Liver (tissue), 8 donors: ENCODE measurements at regions not wholly inside any gene's neighbourhood (a gene's known extent, or its start where the extent isn't known, plus 50 kb on each side); places are given as distances from the start of the nearest gene placed in this dataset.

ENCODE experiments used
- DNase-seq: peaks from one replicate; pipeline ENCODE4 v3.0.0-alpha.2; 2017; ENCODE audit warnings: low spot score
- H3K27ac ChIP-seq, 2 donors: one replicate each; pipeline ENCODE4 v1.7.0; 2013; ENCODE audit warnings: inconsistent platforms in 2 of 2, low read length in 2 of 2, control low read depth in 1 of 2, low read depth in 1 of 2, mild to moderate bottlenecking in 1 of 2
- H3K27me3 ChIP-seq, 4 donors: one replicate each; pipeline versions ENCODE4 v1.6.1 to v1.7.0; 2013; ENCODE audit warnings: low read length in 3 of 4, inconsistent platforms in 1 of 4, mild to moderate bottlenecking in 1 of 4, moderate library complexity in 1 of 4; ENCODE audit not compliant: control insufficient read depth in 4 of 4, insufficient read depth in 4 of 4
- H3K36me3 ChIP-seq, 4 donors: one replicate each; pipeline versions ENCODE4 v1.6.1 to v1.7.0; 2013; ENCODE audit warnings: low read length in 3 of 4, mild to moderate bottlenecking in 3 of 4, low read depth in 1 of 4, moderate library complexity in 1 of 4; ENCODE audit not compliant: control insufficient read depth in 4 of 4, insufficient read depth in 3 of 4
- H3K4me1 ChIP-seq, 4 donors: one replicate each; pipeline versions ENCODE4 v1.6.1 to v1.7.0; 2013; ENCODE audit warnings: low read length in 3 of 4, mild to moderate bottlenecking in 3 of 4, moderate library complexity in 1 of 4; ENCODE audit not compliant: control insufficient read depth in 4 of 4, insufficient read depth in 4 of 4
- H3K4me3 ChIP-seq, 3 donors: one replicate each; pipeline versions ENCODE4 v1.6.1 to v1.7.0; 2013; ENCODE audit warnings: low read length in 3 of 3, control low read depth in 1 of 3, low read depth in 1 of 3, mild to moderate bottlenecking in 1 of 3
- H3K9ac ChIP-seq, 2 donors: one replicate each; pipeline ENCODE4 v1.7.0; 2013; ENCODE audit warnings: low read length in 2 of 2, mild to moderate bottlenecking in 2 of 2, moderate library complexity in 2 of 2, control low read depth in 1 of 2, low read depth in 1 of 2
- H3K9me3 ChIP-seq, 4 donors: one replicate each; pipeline versions ENCODE4 v1.6.1 to v1.7.0; 2013; ENCODE audit warnings: low read length in 3 of 4; ENCODE audit not compliant: control insufficient read depth in 4 of 4
- ATF3 ChIP-seq: IDR thresholded peaks from 2 replicates; pipeline ENCODE4 v1.6.1; 2016; ENCODE audit warnings: antibody characterized with exemption
- CTCF ChIP-seq: fragments of 150-350 bp; IDR thresholded peaks from 2 replicates; pipeline ENCODE4 v1.5.1; 2017; ENCODE audit warnings: improper control_type of control experiment, low read depth, low read length; ENCODE audit not compliant: missing input control
- EGR1 ChIP-seq, 2 donors: IDR thresholded peaks; 2 replicates each; pipeline ENCODE4 v1.6.1; 2016 to 2018; ENCODE audit warnings: antibody characterized with exemption in 2 of 2, low read depth in 2 of 2
- FOXA1 ChIP-seq: IDR thresholded peaks from 2 replicates; pipeline ENCODE4 v1.6.1; 2016; ENCODE audit warnings: antibody characterized with exemption
- FOXA2 ChIP-seq: IDR thresholded peaks from 2 replicates; pipeline ENCODE4 v1.6.1; 2016; ENCODE audit warnings: antibody characterized with exemption
- GABPA ChIP-seq, 2 donors: IDR thresholded peaks in 1 of 2; conservative IDR thresholded peaks in 1 of 2; 2 replicates each; pipeline ENCODE4 v1.6.1; 2016; ENCODE audit warnings: antibody characterized with exemption in 2 of 2, mild to moderate bottlenecking in 1 of 2, moderate library complexity in 1 of 2
- HNF4G ChIP-seq: IDR thresholded peaks from 2 replicates; pipeline ENCODE4 v1.6.1; 2016; ENCODE audit warnings: antibody characterized with exemption
- JUND ChIP-seq, 2 donors: IDR thresholded peaks; 2 replicates each; pipeline ENCODE4 v1.6.1; 2016; ENCODE audit warnings: antibody characterized with exemption in 2 of 2
- MAX ChIP-seq: IDR thresholded peaks from 2 replicates; pipeline ENCODE4 v1.6.1; 2016; ENCODE audit warnings: antibody characterized with exemption
- NR2F2 ChIP-seq: IDR thresholded peaks from 2 replicates; pipeline ENCODE4 v1.6.1; 2016; ENCODE audit warnings: antibody characterized with exemption
- RAD21 ChIP-seq, 2 donors: IDR thresholded peaks; 2 replicates each; pipeline ENCODE4 v1.6.1; 2016; ENCODE audit warnings: antibody characterized with exemption in 2 of 2, mild to moderate bottlenecking in 2 of 2
- REST ChIP-seq: IDR thresholded peaks from 2 replicates; pipeline ENCODE4 v1.6.1; 2016; ENCODE audit warnings: antibody characterized with exemption, mild to moderate bottlenecking
- RXRA ChIP-seq, 2 donors: IDR thresholded peaks; 2 replicates each; pipeline ENCODE4 v1.6.1; 2017 to 2018; ENCODE audit warnings: antibody characterized with exemption in 2 of 2, mild to moderate bottlenecking in 1 of 2
- SP1 ChIP-seq: IDR thresholded peaks from 2 replicates; pipeline ENCODE4 v1.6.1; 2018; ENCODE audit warnings: antibody characterized with exemption, mild to moderate bottlenecking
- TAF1 ChIP-seq: conservative IDR thresholded peaks from 2 replicates; pipeline ENCODE4 v1.6.1; 2016; ENCODE audit warnings: antibody characterized with exemption, mild to moderate bottlenecking
- YY1 ChIP-seq: IDR thresholded peaks from 2 replicates; pipeline ENCODE4 v1.6.1; 2016; ENCODE audit warnings: antibody characterized with exemption, mild to moderate bottlenecking
- ZBTB33 ChIP-seq: IDR thresholded peaks from 2 replicates; pipeline ENCODE4 v1.6.1; 2016; ENCODE audit warnings: antibody characterized with exemption
- WGBS: extraction: QIAGEN DNeasy Blood & Tissue Kit; methylation state at CpG from one replicate; pipeline ENCODE4 v1.1.7; 2013; 5-methylcytosine and 5-hydroxymethylcytosine counted together
- donor health status: healthy.
- donor health status: healthy.
- donor health status: healthy.
- donor health status: healthy.
- donor health status: healthy.

- TF ChIP-seq REST: no peak
- no peak for TF ChIP-seq RAD21 (IDR thresholded peaks at IDR 0.05)
- TF ChIP-seq HNF4G: no peak
- no peak for TF ChIP-seq CTCF
- no peak for TF ChIP-seq GABPA (IDR thresholded peaks at IDR 0.05 in 1 of 2, conservative IDR thresholded peaks at IDR 0.05 in 1 of 2)
- no peak for TF ChIP-seq SP1
- TF ChIP-seq ZBTB33: no peak
- TF ChIP-seq JUND (IDR thresholded peaks at IDR 0.05): no peak
- no peak for TF ChIP-seq YY1
- no peak for TF ChIP-seq ATF3
- no peak for TF ChIP-seq MAX
- no peak for TF ChIP-seq NR2F2
- TF ChIP-seq EGR1 (IDR thresholded peaks at IDR 0.05; ENCODE audit: low read depth in 2 of 2): no peak
- TF ChIP-seq TAF1: no peak
- no peak for TF ChIP-seq RXRA (IDR thresholded peaks at IDR 0.05)
- no peak for TF ChIP-seq FOXA2
- TF ChIP-seq FOXA1: no peak
- H3K36me3 ChIP-seq: no peaks in the 10 kb centered on the region
- WGBS: 86% methylated on average over 2 of the region's 2 CpGs
Observed at GRCh38 chrX:54659547-54659946, 129.5 kb downstream of the GNL3L start.

GRCh38 chrX:54675762-54676161 lies 122.3 kb downstream of the ITIH6 start:
- Histone ChIP-seq H3K27ac (no peak overlapping the region), H3K9me3 (no peaks in the 10 kb centered on the region), H3K4me1 (no peaks in the 10 kb centered on the region), H3K9ac (no peak overlapping the region), H3K4me3 (no peak overlapping the region), H3K36me3 (no peaks in the 10 kb centered on the region), H3K27me3 (no peaks in the 10 kb centered on the region)
- TF ChIP-seq TAF1: no peak
- no peak for TF ChIP-seq SP1
- no peak for TF ChIP-seq RXRA (IDR thresholded peaks at IDR 0.05)
- TF ChIP-seq REST: no peak
- no peak for TF ChIP-seq ZBTB33
- TF ChIP-seq CTCF: no peak
- TF ChIP-seq RAD21 (IDR thresholded peaks at IDR 0.05): no peak
- no peak for TF ChIP-seq FOXA1
- DNase-seq: no peak
- 73% methylated on average over 1 of the region's 1 CpG for WGBS

More at GRCh38 chrX:54659547-54659946, 129.5 kb downstream of the GNL3L start:
- Histone ChIP-seq H3K27me3 (no peaks in the 10 kb centered on the region), H3K4me1 (no peaks in the 10 kb centered on the region), H3K4me3 (no peak overlapping the region), H3K9ac (no peak overlapping the region), H3K27ac (no peak overlapping the region), H3K9me3 (peaks cover 0 to 5% (median 2%) of the 10 kb centered on the region in 4 donors)
- DNase-seq: no peak
